WERI-Rb-1 (cell line): ENCODE measurements at regions not wholly inside any gene's neighbourhood (a gene's known extent, or its start where the extent isn't known, plus 50 kb on each side); places are given as distances from the start of the nearest gene placed in this dataset.

Source experiments
- DNase-seq: peaks from one replicate; pipeline ENCODE4 v3.0.0-alpha.2; 2020
- H3K27ac ChIP-seq: fragments of 250-450 bp; sonication (Bioruptor Pico); 2 replicates; pipeline ENCODE4 v1.5.1; 2020; ENCODE audit warnings: mild to moderate bottlenecking, moderate library complexity
- H3K27me3 ChIP-seq: fragments of 250-450 bp; sonication (Bioruptor Pico); 2 replicates; pipeline ENCODE4 v1.5.1; 2021; ENCODE audit warnings: mild to moderate bottlenecking, low read depth, moderate library complexity; ENCODE audit not compliant: insufficient read depth, severe bottlenecking
- H3K36me3 ChIP-seq: fragments of 250-450 bp; sonication (Bioruptor Pico); 2 replicates; pipeline ENCODE4 v1.5.1; 2020; ENCODE audit warnings: mild to moderate bottlenecking, moderate library complexity
- H3K4me3 ChIP-seq: 2 replicates; pipeline ENCODE4 v1.5.1; 2011; ENCODE audit warnings: low read depth, mild to moderate bottlenecking, control low read depth, low read length
- H3K9me3 ChIP-seq: fragments of 250-450 bp; sonication (Bioruptor Pico); 2 replicates; pipeline ENCODE4 v1.5.1; 2021; ENCODE audit warnings: mild to moderate bottlenecking, moderate library complexity; ENCODE audit not compliant: severe bottlenecking
- CTCF ChIP-seq: IDR thresholded peaks from 2 replicates; pipeline ENCODE4 v1.5.1; 2011; ENCODE audit warnings: low read depth, mild to moderate bottlenecking, control low read depth, inconsistent platforms, low read length

GRCh38 chr4:19850909-19851308 is 400.8 kb upstream of the SLIT2 start:
- no peak for DNase-seq
- no peak for TF ChIP-seq CTCF
- no peaks in the 10 kb centered on the region for H3K9me3 ChIP-seq
- no peak overlapping the region for H3K4me3 ChIP-seq
- H3K27me3 ChIP-seq = no peaks in the 10 kb centered on the region
- H3K27ac ChIP-seq = no peak overlapping the region
- no peaks in the 10 kb centered on the region for H3K36me3 ChIP-seq

DNA sequence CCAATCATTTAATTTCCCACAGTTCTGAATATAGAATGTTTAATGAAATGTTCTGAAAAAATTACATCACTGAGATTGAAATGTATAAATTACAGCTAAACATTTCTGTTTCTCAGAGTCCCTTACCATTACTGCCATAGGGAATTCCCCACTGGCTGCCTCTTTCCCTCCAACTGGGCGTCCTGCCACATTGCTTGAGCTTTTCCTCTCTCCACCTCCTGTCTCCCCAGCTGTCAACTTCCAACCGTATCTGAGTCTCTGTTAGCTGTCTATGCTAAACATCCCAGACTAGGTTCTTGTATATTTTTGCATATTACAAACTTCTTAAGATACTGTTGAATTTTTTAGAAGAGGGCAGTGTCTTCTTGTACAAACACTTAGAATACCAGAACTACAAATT is 407.3 kb upstream of the SLIT2 start:
- no peak for TF ChIP-seq CTCF
- H3K36me3 ChIP-seq = no peaks in the 10 kb centered on the region
- no peaks in the 10 kb centered on the region for H3K27me3 ChIP-seq
- no peak overlapping the region for H3K4me3 ChIP-seq
- no peak overlapping the region for H3K27ac ChIP-seq
- no peak for DNase-seq
- no peaks in the 10 kb centered on the region for H3K9me3 ChIP-seq

DNA sequence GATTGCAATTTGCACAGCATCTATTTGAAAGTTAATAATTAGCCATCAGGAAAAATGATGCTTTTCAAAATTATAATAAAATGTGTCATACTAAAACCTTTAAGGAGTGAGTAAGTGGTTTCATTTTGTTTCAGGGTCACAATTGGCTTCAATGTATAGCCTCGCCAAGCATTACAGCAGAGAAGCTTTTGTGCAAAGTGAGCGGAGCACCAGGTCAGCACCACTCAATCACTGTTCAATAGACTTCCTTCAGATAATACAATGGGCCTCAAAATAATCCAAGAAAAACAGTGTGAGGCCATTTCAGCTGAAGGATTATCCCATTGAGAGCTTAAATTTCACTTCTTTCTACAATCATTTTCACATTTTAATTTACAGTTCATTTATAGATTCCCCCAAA is 409.2 kb upstream of the SLIT2 start:
- no peaks in the 10 kb centered on the region for H3K9me3 ChIP-seq
- no peak overlapping the region for H3K27ac ChIP-seq
- DNase-seq = no peak
- H3K4me3 ChIP-seq = no peak overlapping the region
- no peak for TF ChIP-seq CTCF
- no peaks in the 10 kb centered on the region for H3K36me3 ChIP-seq
- no peaks in the 10 kb centered on the region for H3K27me3 ChIP-seq

- Histone ChIP-seq H3K27ac (no peak overlapping the region), H3K4me3 (no peak overlapping the region), H3K36me3 (no peaks in the 10 kb centered on the region), H3K9me3 (no peaks in the 10 kb centered on the region), H3K27me3 (no peaks in the 10 kb centered on the region)
- no peak for TF ChIP-seq CTCF
- DNase-seq = no peak
Measured at GRCh38 chr4:19838858-19839257, 412.8 kb upstream of the SLIT2 start.

DNA sequence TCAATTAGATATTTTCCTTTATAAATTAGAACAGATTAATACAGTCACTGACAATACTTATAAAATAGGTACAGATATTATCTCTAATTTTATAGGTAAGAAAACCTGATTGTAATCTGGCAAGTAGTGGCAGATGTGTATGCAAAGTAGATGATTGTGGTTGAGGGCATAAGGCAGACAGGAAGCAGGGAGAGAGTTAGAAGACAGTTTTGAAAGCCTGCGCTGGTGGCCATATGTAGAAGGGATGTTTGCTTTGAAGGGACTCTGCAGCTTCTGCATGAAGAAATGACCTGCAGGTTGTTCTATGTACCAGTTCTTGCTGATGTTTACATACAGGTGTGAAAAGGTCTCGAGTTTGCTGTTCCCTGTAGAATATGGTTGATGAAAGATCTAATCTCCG is 416.3 kb upstream of the SLIT2 start:
- H3K4me3 ChIP-seq = no peak overlapping the region
- H3K27me3 ChIP-seq = no peaks in the 10 kb centered on the region
- H3K36me3 ChIP-seq = no peaks in the 10 kb centered on the region
- H3K27ac ChIP-seq = no peak overlapping the region
- TF ChIP-seq CTCF = no peak
- DNase-seq = no peak
- H3K9me3 ChIP-seq = no peaks in the 10 kb centered on the region

GRCh38 chr4:19832411-19832810 is 419.3 kb upstream of the SLIT2 start:
- no peak overlapping the region for H3K27ac ChIP-seq
- TF ChIP-seq CTCF = no peak
- no peak overlapping the region for H3K4me3 ChIP-seq
- DNase-seq = no peak
- H3K27me3 ChIP-seq = no peaks in the 10 kb centered on the region
- no peaks in the 10 kb centered on the region for H3K36me3 ChIP-seq
- H3K9me3 ChIP-seq = no peaks in the 10 kb centered on the region
